K562 (cell line): ENCODE measurements at regions not wholly inside any gene's neighbourhood (a gene's known extent, or its start where the extent isn't known, plus 50 kb on each side); places are given as distances from the start of the nearest gene placed in this dataset.

Source experiments
- FOXM1 ChIP-seq, 2 experiments: fragments of 450-650 bp in 1 of 2; sonication (generic) in 1 of 2; formaldehyde crosslinking in 1 of 2; IDR thresholded peaks; 2 replicates each; pipeline versions ENCODE4 v1.6.1 to v1.9.0; 2017 to 2022; ENCODE audit warnings: low read depth in 2 of 2, mild to moderate bottlenecking in 2 of 2, missing genetic modification reagents in 1 of 2, moderate library complexity in 1 of 2
- MCM5 ChIP-seq: fragments of 450-650 bp; IDR thresholded peaks from 2 replicates; pipeline ENCODE4 v1.6.1; 2016; ENCODE audit warnings: low read depth
- PCBP1 ChIP-seq: fragments of 200-400 bp; formaldehyde crosslinking; IDR thresholded peaks from 2 replicates; pipeline ENCODE4 v1.6.1; 2018; ENCODE audit warnings: mild to moderate bottlenecking, low read depth, low read length; ENCODE audit not compliant: poor library complexity, severe bottlenecking
- POLR2AphosphoS5 ChIP-seq: IDR thresholded peaks from 2 replicates; pipeline ENCODE4 v1.6.1; 2011; ENCODE audit warnings: mild to moderate bottlenecking, low read depth, low read length, moderate library complexity; ENCODE audit not compliant: control insufficient read depth, insufficient read depth
- RREB1 ChIP-seq: fragments of 250-450 bp; sonication (Bioruptor Pico); IDR thresholded peaks from 2 replicates; pipeline ENCODE4 v1.4.0; 2020
- TRIM28 ChIP-seq: fragments of 450-650 bp; IDR thresholded peaks from 2 replicates; pipeline ENCODE4 v1.6.1; 2017
- ZBTB43 ChIP-seq: sonication (generic); formaldehyde crosslinking; IDR thresholded peaks from 2 replicates; pipeline ENCODE4 v1.8.0; 2023; ENCODE audit warnings: mild to moderate bottlenecking, missing genetic modification reagents
- ZZZ3 ChIP-seq: fragments of 450-650 bp; IDR thresholded peaks from 2 replicates; pipeline ENCODE4 v1.6.1; 2016; ENCODE audit warnings: antibody characterized with exemption, mild to moderate bottlenecking, moderate library complexity

- TF ChIP-seq POLR2AphosphoS5 (no peak), FOXM1 (IDR thresholded peaks at IDR 0.05; ENCODE audit: low read depth) (no peak), FOXM1 (CRISPR knock-in tag; IDR thresholded peaks at IDR 0.05; ENCODE audit: low read depth) (no peak), TRIM28 (no peak), PCBP1 (no peak), ZBTB43 (CRISPR knock-in tag) (no peak), RREB1 (CRISPR knock-in tag) (no peak), MCM5 (no peak), ZZZ3 (no peak)
Observed at GRCh38 chr18:69349912-69350597, 50.6 kb upstream of the DOK6 start (continued).
